ENCODE measurements at regions not wholly inside any gene's neighbourhood (a gene's known extent, or its start where the extent isn't known, plus 50 kb on each side); places are given as distances from the start of the nearest gene placed in this dataset.

DNA sequence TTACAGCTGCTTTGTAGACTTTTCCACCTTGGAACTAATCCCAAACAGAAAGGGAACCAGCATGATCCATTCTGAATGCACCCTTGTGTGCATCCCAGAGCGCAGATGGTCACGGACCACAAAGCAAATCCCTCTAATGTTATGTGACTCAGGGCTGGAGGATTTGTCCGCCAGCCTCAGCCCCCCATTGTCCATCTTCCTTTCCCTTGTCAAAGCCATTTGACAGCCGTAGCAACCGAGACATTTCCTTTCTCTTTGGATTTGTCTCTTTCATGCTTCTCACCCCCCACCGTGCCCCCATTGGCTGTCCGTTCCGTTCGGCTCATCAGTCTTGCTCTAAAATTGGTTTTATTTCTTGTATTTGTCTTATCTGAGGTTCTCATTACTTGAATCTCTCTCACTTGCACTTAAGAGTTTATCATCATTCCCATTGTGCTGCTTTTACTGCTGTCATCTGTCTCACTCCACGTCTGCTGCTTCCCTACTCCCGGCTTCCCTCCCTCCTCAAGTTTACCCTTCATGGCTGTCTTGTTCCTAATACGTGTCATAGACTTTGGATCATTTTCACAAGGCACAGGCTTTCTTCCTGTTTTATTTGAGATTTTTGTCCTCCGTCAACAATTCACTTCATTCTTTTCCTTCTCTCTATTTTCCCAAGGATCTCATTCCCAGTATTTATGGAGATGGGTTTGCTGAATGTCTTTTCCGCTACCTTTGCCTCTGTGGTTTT, 163.4 kb upstream of the ERCC4 start:
- peaks cover 0 to 6% of the 10 kb centered on the region in 2 donors for H3K27me3 ChIP-seq (ENCODE audit: control insufficient read depth in 1 of 2, insufficient read depth in 2 of 2, low read length in 2 of 2)
- H3K4me3 ChIP-seq (ENCODE audit: low read depth in 1 of 2, low read length in 2 of 2) = no peak overlapping the region
- WGBS, 2 donors = 74 to 81% methylated on average over 14 of the region's 14 CpGs
- H3K9me3 ChIP-seq (ENCODE audit: control insufficient read depth in 2 of 2, insufficient read depth in 1 of 2, low read depth in 1 of 2, low read length in 1 of 2) = no peaks in the 10 kb centered on the region
- H3K27ac ChIP-seq (ENCODE audit: low read depth in 2 of 2, low read length in 1 of 2) = no peak overlapping the region
- H3K36me3 ChIP-seq (ENCODE audit: control insufficient read depth in 2 of 2, insufficient read depth in 2 of 2, low read length in 1 of 2) = no peaks in the 10 kb centered on the region
- H3K4me1 ChIP-seq (ENCODE audit: control insufficient read depth in 2 of 2, insufficient read depth in 2 of 2, low read length in 1 of 2) = no peaks in the 10 kb centered on the region

DNA sequence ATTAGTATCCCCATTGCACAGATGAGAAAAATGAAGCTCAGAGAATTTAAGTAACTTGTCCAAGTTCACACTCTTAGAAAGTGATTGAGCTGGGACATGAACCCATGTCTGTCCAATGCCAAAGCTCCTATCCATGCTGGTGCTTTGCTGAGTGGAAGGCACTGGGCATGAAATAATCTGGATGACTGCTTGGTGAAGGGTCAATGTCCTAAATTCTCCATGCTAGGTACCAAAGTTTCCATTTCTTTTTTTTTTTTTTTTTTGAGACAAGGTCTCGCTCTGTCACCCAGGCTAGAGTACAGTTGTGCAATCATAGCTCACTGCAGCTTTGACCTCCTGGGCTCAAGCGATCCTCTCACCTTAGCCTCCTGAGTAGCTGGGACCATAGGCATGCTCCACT, 153.6 kb upstream of the ERCC4 start:
- no peaks in the 10 kb centered on the region for H3K9me3 ChIP-seq (ENCODE audit: control insufficient read depth in 2 of 2, insufficient read depth in 1 of 2, low read depth in 1 of 2, low read length in 1 of 2)
- no peak overlapping the region for H3K4me3 ChIP-seq (ENCODE audit: low read depth in 1 of 2, low read length in 2 of 2)
- no peaks in the 10 kb centered on the region for H3K27me3 ChIP-seq (ENCODE audit: control insufficient read depth in 1 of 2, insufficient read depth in 2 of 2, low read length in 2 of 2)
- 94 to 97% methylated on average over 2 of the region's 2 CpGs for WGBS, 2 donors
- H3K36me3 ChIP-seq (ENCODE audit: control insufficient read depth in 2 of 2, insufficient read depth in 2 of 2, low read length in 1 of 2) = no peaks in the 10 kb centered on the region
- H3K27ac ChIP-seq (ENCODE audit: low read depth in 2 of 2, low read length in 1 of 2) = no peak overlapping the region
- H3K4me1 ChIP-seq (ENCODE audit: control insufficient read depth in 2 of 2, insufficient read depth in 2 of 2, low read length in 1 of 2) = no peaks in the 10 kb centered on the region

DNA sequence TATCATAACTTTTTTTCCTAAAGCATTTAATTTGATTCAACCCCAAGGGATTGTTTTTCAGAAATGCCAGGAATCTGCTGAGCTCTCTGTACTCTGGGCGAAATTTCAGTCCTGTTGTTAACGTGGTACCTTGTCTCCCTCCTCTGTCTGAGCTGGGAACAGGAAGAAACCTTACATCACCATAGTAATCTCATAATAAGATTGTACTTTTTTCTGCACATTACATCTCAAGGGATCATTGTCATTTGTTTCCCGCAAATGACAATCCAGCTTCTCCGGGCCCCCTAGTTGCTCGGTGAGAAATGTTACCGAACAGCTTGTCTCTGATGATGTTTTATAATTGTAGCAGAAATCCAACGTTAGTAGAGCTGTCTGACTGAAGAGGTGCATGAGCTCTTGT, 152.7 kb upstream of the ERCC4 start:
- H3K4me1 ChIP-seq (ENCODE audit: control insufficient read depth in 2 of 2, insufficient read depth in 2 of 2, low read length in 1 of 2) = no peaks in the 10 kb centered on the region
- no peak overlapping the region for H3K4me3 ChIP-seq (ENCODE audit: low read depth in 1 of 2, low read length in 2 of 2)
- no peaks in the 10 kb centered on the region for H3K27me3 ChIP-seq (ENCODE audit: control insufficient read depth in 1 of 2, insufficient read depth in 2 of 2, low read length in 2 of 2)
- H3K27ac ChIP-seq (ENCODE audit: low read depth in 2 of 2, low read length in 1 of 2) = no peak overlapping the region
- no peaks in the 10 kb centered on the region for H3K9me3 ChIP-seq (ENCODE audit: control insufficient read depth in 2 of 2, insufficient read depth in 1 of 2, low read depth in 1 of 2, low read length in 1 of 2)
- H3K36me3 ChIP-seq (ENCODE audit: control insufficient read depth in 2 of 2, insufficient read depth in 2 of 2, low read length in 1 of 2) = no peaks in the 10 kb centered on the region
- 43 to 46% methylated on average over 7 of the region's 7 CpGs for WGBS, 2 donors

DNA sequence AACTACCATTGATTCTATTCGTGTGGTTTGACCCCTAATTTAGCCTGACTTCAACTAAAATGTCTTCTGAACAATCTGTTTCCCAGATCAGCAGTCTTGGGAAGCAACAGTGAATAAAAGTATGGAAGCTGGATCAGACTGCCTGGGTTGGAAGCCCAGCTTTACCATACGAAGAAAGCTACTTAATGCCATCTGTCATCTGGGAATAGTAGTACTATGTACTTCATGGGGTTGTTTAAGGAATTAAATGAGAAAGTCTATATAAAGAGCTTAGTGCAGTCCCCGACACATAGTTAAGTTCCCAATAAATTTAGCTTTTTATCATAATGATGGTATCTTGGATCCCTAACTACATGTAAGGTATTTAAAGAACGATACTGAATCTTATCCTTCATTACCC, 151.5 kb upstream of the ERCC4 start:
- Histone ChIP-seq H3K9me3 (ENCODE audit: control insufficient read depth in 2 of 2, insufficient read depth in 1 of 2, low read depth in 1 of 2, low read length in 1 of 2) (no peaks in the 10 kb centered on the region), H3K36me3 (ENCODE audit: control insufficient read depth in 2 of 2, insufficient read depth in 2 of 2, low read length in 1 of 2) (no peaks in the 10 kb centered on the region), H3K27me3 (ENCODE audit: control insufficient read depth in 1 of 2, insufficient read depth in 2 of 2, low read length in 2 of 2) (peaks cover 0 to 2% of the 10 kb centered on the region in 2 donors), H3K4me1 (ENCODE audit: control insufficient read depth in 2 of 2, insufficient read depth in 2 of 2, low read length in 1 of 2) (no peaks in the 10 kb centered on the region), H3K27ac (ENCODE audit: low read depth in 2 of 2, low read length in 1 of 2) (no peak overlapping the region), H3K4me3 (ENCODE audit: low read depth in 1 of 2, low read length in 2 of 2) (no peak overlapping the region)
- 61 to 66% methylated on average over 4 of the region's 4 CpGs for WGBS, 2 donors

DNA sequence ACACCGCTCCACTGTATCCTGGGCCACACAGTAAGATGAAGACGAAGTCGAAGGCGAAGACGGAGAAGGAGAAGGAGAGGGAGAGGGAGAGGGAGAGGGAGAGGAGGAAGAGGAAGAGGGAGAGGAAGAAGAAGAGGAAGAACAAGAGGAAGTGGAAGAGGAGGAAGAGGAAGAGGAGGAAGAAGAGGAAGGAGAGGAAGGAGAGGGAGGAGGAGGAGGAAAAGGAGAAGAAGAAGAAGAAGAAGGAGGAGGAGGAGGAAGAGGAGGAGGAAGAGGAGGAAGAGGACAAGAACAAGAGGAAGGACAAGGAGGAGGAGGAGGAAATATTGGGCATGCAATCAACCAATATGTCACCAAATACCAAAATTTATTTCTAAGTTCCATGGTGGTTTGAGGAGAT, 149.5 kb upstream of the ERCC4 start:
- WGBS, 2 donors = 96 to 98% methylated on average over 5 of the region's 5 CpGs
- no peaks in the 10 kb centered on the region for H3K36me3 ChIP-seq (ENCODE audit: control insufficient read depth in 2 of 2, insufficient read depth in 2 of 2, low read length in 1 of 2)
- H3K9me3 ChIP-seq (ENCODE audit: control insufficient read depth in 2 of 2, insufficient read depth in 1 of 2, low read depth in 1 of 2, low read length in 1 of 2) = no peaks in the 10 kb centered on the region
- no peaks in the 10 kb centered on the region for H3K4me1 ChIP-seq (ENCODE audit: control insufficient read depth in 2 of 2, insufficient read depth in 2 of 2, low read length in 1 of 2)
- H3K27me3 ChIP-seq (ENCODE audit: control insufficient read depth in 1 of 2, insufficient read depth in 2 of 2, low read length in 2 of 2) = peaks cover 0 to 2% of the 10 kb centered on the region in 2 donors
- no peak overlapping the region for H3K4me3 ChIP-seq (ENCODE audit: low read depth in 1 of 2, low read length in 2 of 2)
- no peak overlapping the region for H3K27ac ChIP-seq (ENCODE audit: low read depth in 2 of 2, low read length in 1 of 2)

DNA sequence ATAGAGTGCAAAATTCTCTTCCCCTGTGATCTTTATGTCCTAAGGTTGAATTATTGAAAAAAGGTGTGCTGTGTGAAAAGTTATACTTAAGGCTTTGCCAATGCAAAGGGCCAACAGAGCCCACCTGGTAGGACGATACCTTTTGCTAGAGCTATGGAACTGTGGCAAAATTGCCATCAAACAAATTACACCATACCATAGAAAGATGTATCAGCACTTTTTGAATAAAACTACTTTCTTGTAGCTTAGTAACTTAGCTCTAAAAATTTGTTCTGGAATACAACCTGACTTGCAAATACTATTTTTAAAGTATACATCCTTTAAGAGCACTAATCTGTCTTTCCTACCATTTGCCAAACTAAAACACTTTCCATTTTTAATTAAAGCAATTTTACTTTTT, 147.2 kb upstream of the ERCC4 start:
- WGBS, 2 donors = 74 to 77% methylated on average over 1 of the region's 1 CpG
- H3K27me3 ChIP-seq (ENCODE audit: control insufficient read depth in 1 of 2, insufficient read depth in 2 of 2, low read length in 2 of 2) = peaks cover 0 to 2% of the 10 kb centered on the region in 2 donors
- H3K27ac ChIP-seq (ENCODE audit: low read depth in 2 of 2, low read length in 1 of 2) = no peak overlapping the region
- no peaks in the 10 kb centered on the region for H3K36me3 ChIP-seq (ENCODE audit: control insufficient read depth in 2 of 2, insufficient read depth in 2 of 2, low read length in 1 of 2)
- no peak overlapping the region for H3K4me3 ChIP-seq (ENCODE audit: low read depth in 1 of 2, low read length in 2 of 2)
- no peaks in the 10 kb centered on the region for H3K4me1 ChIP-seq (ENCODE audit: control insufficient read depth in 2 of 2, insufficient read depth in 2 of 2, low read length in 1 of 2)
- H3K9me3 ChIP-seq (ENCODE audit: control insufficient read depth in 2 of 2, insufficient read depth in 1 of 2, low read depth in 1 of 2, low read length in 1 of 2) = peaks cover 0 to 2% of the 10 kb centered on the region in 2 donors

DNA sequence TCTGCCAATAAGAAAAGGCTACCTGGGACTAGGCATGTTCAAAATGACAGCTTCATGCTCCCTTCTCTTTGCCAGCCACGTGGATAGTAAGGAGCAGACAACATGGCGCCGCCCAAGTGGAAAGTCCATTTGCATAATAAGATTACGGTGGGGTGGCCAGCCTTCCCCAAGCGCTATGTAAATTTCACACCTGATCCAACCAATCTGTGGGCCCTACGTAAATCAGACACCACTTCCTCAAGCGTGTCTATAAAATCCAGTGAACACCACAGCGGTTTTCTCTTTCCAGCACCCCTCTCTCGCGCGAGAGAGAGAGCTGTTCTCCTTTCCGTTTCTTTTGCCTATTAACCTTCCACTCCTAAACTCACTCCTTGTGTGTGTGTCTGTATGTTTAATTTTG, 140.3 kb upstream of the ERCC4 start:
- H3K4me1 ChIP-seq (ENCODE audit: control insufficient read depth in 2 of 2, insufficient read depth in 2 of 2, low read length in 1 of 2) = no peaks in the 10 kb centered on the region
- no peaks in the 10 kb centered on the region for H3K27me3 ChIP-seq (ENCODE audit: control insufficient read depth in 1 of 2, insufficient read depth in 2 of 2, low read length in 2 of 2)
- 78 to 79% methylated on average over 12 of the region's 12 CpGs for WGBS, 2 donors
- no peak overlapping the region for H3K4me3 ChIP-seq (ENCODE audit: low read depth in 1 of 2, low read length in 2 of 2)
- peaks cover 0 to 4% of the 10 kb centered on the region in 2 donors for H3K9me3 ChIP-seq (ENCODE audit: control insufficient read depth in 2 of 2, insufficient read depth in 1 of 2, low read depth in 1 of 2, low read length in 1 of 2)
- no peak overlapping the region for H3K27ac ChIP-seq (ENCODE audit: low read depth in 2 of 2, low read length in 1 of 2)
- no peaks in the 10 kb centered on the region for H3K36me3 ChIP-seq (ENCODE audit: control insufficient read depth in 2 of 2, insufficient read depth in 2 of 2, low read length in 1 of 2)

DNA sequence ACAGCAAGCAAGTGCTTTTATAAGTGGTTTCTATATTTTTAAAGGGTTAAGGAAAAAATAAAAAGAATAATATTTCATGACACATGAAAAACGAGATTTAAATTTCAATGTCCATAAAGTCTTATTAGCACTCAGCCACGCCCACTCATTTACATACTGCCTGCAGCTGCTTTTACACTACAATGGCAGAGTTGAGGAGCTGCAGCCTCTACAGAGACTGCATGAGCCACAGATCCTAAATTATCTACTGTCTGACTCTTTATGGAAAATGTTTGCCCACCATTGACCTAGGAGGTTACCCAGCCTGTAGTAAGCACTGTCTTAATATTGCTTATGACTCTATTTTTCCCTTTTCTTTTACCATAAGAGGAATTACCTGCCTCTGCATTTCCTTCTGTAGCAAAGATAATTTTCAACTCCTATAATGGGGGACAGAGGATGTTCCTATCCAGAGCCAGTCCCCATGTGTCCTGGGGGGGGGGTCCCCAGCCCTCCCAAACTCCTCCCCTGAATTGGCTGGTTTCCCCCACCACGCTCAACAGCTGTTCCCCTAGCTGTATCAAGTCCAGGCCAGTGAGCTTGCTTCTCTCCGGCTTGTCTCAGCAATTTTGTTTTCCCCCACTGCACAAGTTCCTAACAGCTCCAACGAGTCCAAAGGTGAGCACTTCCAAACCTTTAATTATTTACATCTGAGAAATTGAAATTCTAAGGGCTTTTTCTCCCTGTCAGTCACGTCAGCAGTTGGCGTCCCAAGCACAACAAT, 139.4 kb upstream of the ERCC4 start:
- Histone ChIP-seq H3K9me3 (ENCODE audit: control insufficient read depth in 2 of 2, insufficient read depth in 1 of 2, low read depth in 1 of 2, low read length in 1 of 2) (peaks cover 0 to 4% of the 10 kb centered on the region in 2 donors), H3K36me3 (ENCODE audit: control insufficient read depth in 2 of 2, insufficient read depth in 2 of 2, low read length in 1 of 2) (no peaks in the 10 kb centered on the region), H3K27me3 (ENCODE audit: control insufficient read depth in 1 of 2, insufficient read depth in 2 of 2, low read length in 2 of 2) (no peaks in the 10 kb centered on the region), H3K4me1 (ENCODE audit: control insufficient read depth in 2 of 2, insufficient read depth in 2 of 2, low read length in 1 of 2) (no peaks in the 10 kb centered on the region), H3K27ac (ENCODE audit: low read depth in 2 of 2, low read length in 1 of 2) (no peak overlapping the region), H3K4me3 (ENCODE audit: low read depth in 1 of 2, low read length in 2 of 2) (no peak overlapping the region)
- WGBS, 2 donors = 34 to 37% methylated on average over 7 of the region's 7 CpGs

DNA sequence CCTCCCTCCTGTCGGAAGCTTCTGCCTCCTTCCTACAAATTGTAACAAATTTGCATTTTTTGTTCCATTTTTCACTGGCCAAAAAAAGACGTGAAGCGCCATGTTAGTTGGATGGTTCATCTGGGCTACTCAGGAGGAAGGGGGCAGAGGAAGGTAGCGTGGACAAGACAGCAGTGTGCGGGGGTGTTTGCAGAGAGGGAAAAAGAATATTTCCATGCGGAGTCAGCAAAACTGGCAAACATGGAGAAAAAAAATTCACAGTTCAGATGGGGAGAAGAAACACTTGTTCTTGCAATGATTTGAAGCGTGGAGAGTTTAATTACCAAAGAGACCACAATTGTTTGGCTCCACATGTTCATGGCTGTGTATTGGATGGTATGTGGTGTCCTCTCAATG, 138.8 kb upstream of the ERCC4 start:
- WGBS, 2 donors = 83% methylated on average over 7 of the region's 7 CpGs

More for the DNA sequence above, 138.8 kb upstream of the ERCC4 start:
- no peaks in the 10 kb centered on the region for H3K4me1 ChIP-seq (ENCODE audit: control insufficient read depth in 2 of 2, insufficient read depth in 2 of 2, low read length in 1 of 2)
- no peak overlapping the region for H3K27ac ChIP-seq (ENCODE audit: low read depth in 2 of 2, low read length in 1 of 2)
- no peaks in the 10 kb centered on the region for H3K36me3 ChIP-seq (ENCODE audit: control insufficient read depth in 2 of 2, insufficient read depth in 2 of 2, low read length in 1 of 2)
- H3K4me3 ChIP-seq (ENCODE audit: low read depth in 1 of 2, low read length in 2 of 2) = no peak overlapping the region
- H3K9me3 ChIP-seq (ENCODE audit: control insufficient read depth in 2 of 2, insufficient read depth in 1 of 2, low read depth in 1 of 2, low read length in 1 of 2) = peaks cover 0 to 4% of the 10 kb centered on the region in 2 donors
- no peaks in the 10 kb centered on the region for H3K27me3 ChIP-seq (ENCODE audit: control insufficient read depth in 1 of 2, insufficient read depth in 2 of 2, low read length in 2 of 2)
